ENCODE measurements at regions not wholly inside any gene's neighbourhood (a gene's known extent, or its start where the extent isn't known, plus 50 kb on each side); places are given as distances from the start of the nearest gene placed in this dataset.

- DNase-seq: no peak
Observed at GRCh38 chr16:59759296-59759695, 1025.2 kb upstream of the GOT2 start.

DNA sequence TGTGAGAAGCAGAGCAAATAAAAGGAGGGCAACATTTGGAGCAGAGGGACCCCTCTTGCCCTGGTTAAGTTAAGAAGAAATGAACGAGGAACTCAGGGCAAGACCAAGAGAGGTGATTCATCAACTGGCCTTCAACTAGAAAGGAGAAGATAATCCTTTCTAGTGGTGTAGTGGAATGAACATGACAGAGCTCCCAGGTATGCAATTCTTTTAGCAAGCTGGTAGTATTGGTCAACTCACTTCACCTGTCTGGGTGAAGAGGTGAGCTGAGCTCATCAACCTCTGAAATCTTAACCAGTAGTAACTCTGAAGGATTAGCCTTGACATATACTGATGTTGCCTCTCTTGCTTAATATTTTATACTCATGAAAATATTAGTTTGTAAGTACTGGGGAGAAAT, 1024.7 kb upstream of the GOT2 start:
- DNase-seq: no peak

DNA sequence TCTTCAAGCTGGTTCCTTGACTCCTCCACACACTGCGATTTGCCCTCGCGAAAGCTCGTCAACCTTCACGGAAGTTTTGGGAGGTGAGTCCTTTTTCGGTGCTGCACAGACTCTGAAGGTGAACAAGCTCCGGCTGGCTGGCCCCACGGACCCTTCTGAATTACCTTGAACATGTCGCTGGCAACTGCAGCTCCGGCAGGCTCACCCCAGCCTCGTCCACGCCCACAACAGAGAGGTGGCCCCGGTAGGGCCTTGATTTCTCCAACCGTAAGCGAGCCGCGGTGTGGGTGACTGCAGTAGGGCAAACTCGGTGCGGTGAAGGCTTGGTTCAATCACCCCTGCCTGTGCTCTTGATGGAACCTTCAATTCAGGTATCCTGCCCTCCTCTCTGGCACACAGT, 1020.7 kb upstream of the GOT2 start:
- DNase-seq: no peak

GRCh38 chr16:59749662-59750336, 1015.7 kb upstream of the GOT2 start:
- no peak for DNase-seq

DNA sequence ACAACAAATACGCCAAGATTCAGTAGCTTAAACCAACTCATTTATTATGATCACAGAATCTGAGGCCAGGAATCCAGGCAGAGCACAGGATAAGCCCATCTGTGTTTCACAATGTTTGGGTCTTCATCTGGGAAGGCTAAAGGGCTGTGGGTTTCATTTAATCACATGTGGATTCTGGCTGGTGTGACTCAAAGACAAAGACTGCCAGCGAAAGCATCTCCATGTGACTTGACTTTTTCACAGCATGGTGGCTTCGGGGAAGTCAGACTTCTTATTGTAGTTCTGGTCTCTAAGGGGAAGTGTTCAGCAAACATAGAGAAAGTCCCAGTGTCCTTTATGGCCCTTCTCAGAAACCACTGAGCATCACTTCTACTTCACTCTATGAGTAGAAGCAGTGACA, 1014.4 kb upstream of the GOT2 start:
- DNase-seq: no peak

GRCh38 chr16:59743504-59743903, 1009.4 kb upstream of the GOT2 start:
- DNase-seq: no peak

- DNase-seq: no peak
Observed at GRCh38 chr16:59740858-59741257, 1006.7 kb upstream of the GOT2 start.

DNA sequence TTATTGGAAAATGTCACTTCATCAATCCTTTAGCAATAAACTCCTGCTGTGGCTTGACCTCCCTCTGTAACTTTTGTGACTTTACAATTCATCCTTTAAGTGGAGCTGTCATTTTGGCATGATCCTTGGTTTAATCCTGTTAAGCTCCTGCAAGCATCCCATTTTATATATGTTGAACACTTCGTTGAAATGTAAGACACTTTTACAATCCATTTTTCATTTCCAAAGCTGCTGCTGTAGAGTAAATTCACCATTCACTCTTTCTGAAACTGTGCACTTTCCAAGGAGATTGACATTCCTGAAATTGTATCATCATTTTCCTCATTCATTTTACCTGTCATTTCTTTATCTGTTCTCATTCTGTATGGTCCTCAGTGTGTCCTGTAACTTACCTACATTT, 1003.2 kb upstream of the GOT2 start:
- no peak for DNase-seq

DNA sequence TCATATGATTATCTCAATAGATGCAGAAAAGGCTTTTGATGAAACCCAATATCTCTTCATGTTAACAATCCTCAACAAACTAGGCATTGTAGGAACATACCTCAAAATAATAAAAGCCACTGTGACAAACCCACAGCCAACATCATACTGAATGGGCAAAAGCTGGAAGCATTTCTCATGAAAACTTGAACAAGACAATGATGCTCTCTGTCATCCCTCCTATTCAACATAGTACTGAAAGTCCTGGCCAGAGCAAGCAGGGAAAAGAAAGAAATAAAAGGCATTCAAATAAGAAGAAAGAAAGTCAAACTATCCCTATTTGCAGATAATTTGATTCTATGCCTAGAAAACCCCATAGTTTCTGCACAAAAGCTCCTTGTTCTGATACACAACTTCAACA, 999.2 kb upstream of the GOT2 start:
- DNase-seq: no peak

- DNase-seq: no peak
Observed at GRCh38 chr16:59729613-59730012, 995.5 kb upstream of the GOT2 start.

- no peak for DNase-seq
Observed at GRCh38 chr16:59719121-59719520, 985.0 kb upstream of the GOT2 start.

- no peak for DNase-seq
Observed at GRCh38 chr16:59707436-59708226, 973.5 kb upstream of the GOT2 start.

- no peak for DNase-seq
Observed at GRCh38 chr16:59701963-59702930, 968.1 kb upstream of the GOT2 start.

DNA sequence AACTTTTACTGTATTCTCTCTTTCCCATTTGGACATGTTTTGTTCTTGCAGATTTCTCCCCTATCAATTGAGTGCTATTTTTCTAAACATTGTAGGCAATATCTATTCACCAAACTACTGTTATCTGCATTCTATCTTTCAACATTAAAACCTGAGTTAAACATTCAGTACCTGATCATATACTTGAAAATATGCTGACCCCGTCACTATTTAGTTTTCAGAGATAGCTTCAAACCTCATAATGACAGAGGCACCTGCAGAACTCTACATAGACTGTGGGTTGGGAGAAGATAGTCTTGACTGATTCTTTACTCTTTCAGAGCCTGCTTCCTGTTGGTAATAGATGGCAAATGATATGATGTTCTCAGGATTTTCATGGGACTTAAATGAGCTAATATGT, 965.7 kb upstream of the GOT2 start:
- no peak for DNase-seq

GRCh38 chr16:59698346-59699020, 964.4 kb upstream of the GOT2 start:
- no peak for DNase-seq

DNA sequence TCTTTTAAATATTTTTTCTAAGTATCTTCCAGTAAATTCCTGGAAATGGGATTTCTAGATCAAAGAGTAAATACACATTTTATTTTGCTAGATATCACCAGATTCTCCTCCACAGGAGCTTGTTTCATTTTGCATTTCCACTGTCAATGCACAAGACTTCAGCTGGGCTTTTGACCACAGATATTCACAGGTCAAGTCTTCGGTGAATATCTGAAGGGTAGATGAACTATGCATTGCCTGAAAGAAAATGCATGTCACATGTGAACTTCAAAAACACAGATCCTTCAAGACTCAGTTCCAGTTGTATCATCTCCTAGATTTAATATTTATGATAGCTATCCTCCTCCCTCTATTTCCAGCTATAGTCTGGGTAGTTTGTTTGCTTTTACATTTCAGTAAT, 963.6 kb upstream of the GOT2 start:
- no peak for DNase-seq

DNA sequence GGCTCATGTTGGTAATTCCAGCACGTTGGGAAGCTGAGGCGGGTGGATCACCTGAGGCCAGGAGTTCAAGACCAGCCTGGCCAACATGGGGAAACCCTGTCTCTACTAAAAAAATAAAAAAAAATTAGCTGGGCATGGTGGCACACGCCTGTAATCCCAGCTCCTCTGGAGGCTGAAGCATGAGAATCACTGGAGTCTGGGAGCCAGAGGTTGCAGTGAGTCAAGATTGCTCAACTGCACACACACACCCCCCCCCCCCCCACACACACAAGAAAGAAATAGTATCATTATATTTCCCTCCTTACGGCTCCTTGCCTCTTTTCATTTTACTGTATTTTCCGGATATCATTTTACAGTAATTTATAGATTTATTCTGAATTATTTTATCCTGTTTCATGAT, 963.1 kb upstream of the GOT2 start:
- DNase-seq: no peak

DNA sequence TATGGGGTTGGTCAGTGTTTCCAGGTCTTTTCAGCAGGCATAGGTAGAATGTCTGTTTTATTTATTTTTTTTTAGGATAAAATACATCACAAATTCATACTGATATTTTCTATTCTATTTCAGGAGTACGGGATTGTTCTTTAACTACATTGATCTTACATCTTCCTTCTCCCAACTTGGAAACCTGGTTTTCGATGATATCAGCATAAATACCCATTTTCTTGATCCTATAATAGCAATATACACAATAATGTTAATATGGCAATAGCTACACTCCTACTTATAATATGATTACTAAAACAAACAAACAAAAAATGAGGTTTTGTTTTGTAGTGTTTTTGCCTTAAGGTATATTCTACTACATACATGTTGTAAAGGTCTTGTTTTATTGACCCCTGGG, 962.4 kb upstream of the GOT2 start:
- DNase-seq: no peak

- DNase-seq: no peak
Observed at GRCh38 chr16:59690216-59690615, 956.1 kb upstream of the GOT2 start.

DNA sequence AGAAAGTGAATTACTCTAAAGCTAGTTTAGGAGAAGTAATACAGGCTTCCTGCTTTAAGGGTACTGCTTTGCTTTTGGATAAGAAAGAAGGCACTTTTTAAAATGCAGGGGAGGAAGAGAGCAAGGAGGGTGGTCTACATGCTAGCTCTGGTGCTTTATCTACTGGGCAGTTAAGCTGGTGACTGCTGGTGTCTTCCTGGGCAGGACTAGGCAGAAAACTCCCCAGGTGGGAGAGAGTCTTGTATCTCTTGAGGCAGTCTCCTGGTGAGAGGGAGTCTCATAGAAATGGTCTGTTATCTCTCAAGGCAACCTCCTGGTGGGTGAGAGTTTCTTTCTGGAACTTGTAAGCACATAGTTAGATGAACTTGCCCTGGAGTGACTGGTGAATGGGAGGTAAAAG, 953.9 kb upstream of the GOT2 start:
- no peak for DNase-seq

DNA sequence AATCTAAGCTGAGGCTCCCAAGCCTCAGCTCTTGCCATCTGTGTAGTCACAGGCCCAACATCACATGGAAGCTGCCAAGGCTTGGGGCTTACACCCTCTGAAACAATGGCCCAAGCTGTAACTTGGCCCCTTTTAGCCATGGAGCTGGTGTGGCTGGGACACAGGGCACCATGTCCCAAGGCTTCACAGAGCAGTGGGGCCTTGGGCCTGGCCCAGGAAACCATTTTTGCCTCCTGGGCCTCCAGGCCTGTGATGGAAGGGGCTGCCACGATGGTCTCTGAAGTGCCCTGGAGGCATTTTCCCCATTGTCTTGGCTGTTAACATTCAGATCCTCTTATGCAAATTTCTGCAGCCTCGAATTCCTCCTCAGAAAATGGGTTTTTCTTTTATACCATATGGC, 952.3 kb upstream of the GOT2 start:
- no peak for DNase-seq

- DNase-seq: no peak
Observed at GRCh38 chr16:59684911-59685310, 950.8 kb upstream of the GOT2 start.

GRCh38 chr16:59683709-59684108, 949.6 kb upstream of the GOT2 start:
- DNase-seq: no peak
